ENCODE measurements at regions not wholly inside any gene's neighbourhood (a gene's known extent, or its start where the extent isn't known, plus 50 kb on each side); places are given as distances from the start of the nearest gene placed in this dataset.
"Not testable (repeated sequence)": the region's sequence is repeated elsewhere in the genome, so short reads cannot be mapped to it uniquely, and the experiment has no call there.

DNA sequence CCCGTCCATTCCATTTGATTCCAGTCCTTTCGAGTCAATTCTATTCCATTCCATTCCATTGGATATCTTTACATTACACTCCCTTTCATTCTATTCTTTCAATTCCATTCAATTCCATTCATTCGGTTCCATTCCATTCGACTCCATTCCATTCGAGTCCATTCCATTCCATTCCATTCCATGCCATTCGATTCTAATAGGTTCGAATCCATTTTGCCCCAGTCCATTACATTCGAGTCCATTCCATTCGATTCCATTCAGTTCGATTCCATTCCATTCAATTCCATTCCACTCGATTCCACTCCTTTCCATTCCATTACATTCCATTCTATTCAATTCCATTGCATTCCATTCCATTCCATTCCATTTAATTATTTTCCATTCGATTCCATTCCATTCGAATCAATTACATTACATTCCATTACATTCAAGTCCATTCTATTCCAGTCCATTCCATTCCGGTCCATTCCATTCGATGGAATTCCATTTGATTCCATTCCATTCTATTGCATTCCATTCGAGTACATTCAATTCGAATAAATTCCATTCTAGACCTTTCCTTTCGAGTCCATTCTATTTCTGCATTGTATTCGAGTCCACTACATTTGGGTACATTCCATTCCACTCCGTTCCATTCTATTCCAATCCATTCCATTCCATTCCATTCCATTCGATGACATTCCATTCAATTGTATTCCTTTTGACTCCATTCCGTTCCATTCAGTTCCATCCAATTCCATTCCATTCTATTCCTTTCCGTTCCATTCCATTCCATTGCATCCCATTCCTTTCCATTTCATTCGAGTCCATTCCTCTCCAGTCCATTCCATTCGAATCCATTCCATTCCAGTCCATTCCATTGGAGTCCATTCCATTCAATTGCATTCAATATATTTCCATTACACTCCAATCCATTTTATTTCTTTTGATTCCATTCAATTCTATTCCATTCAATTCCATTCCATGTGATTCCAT, 2604.8 kb upstream of the TPTE start:
- no peaks in the 10 kb centered on the region for H3K36me3 ChIP-seq
- no peak for DNase-seq (ENCODE audit: low spot score in 2 of 2)
- no peak overlapping the region for H3K27ac ChIP-seq
- no peaks in the 10 kb centered on the region for H3K4me1 ChIP-seq
- H3K27me3 ChIP-seq, result no peaks in the 10 kb centered on the region
- H3K4me3 ChIP-seq, result no peak overlapping the region
- H3K9me3 ChIP-seq, result no peaks in the 10 kb centered on the region
- 76% methylated on average over 25 of the region's 25 CpGs for WGBS
- no peak for TF ChIP-seq EP300 (IDR thresholded peaks at IDR 0.05)
- TF ChIP-seq, protein P1, sequence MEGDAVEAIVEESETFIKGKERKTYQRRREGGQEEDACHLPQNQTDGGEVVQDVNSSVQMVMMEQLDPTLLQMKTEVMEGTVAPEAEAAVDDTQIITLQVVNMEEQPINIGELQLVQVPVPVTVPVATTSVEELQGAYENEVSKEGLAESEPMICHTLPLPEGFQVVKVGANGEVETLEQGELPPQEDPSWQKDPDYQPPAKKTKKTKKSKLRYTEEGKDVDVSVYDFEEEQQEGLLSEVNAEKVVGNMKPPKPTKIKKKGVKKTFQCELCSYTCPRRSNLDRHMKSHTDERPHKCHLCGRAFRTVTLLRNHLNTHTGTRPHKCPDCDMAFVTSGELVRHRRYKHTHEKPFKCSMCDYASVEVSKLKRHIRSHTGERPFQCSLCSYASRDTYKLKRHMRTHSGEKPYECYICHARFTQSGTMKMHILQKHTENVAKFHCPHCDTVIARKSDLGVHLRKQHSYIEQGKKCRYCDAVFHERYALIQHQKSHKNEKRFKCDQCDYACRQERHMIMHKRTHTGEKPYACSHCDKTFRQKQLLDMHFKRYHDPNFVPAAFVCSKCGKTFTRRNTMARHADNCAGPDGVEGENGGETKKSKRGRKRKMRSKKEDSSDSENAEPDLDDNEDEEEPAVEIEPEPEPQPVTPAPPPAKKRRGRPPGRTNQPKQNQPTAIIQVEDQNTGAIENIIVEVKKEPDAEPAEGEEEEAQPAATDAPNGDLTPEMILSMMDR (IDR thresholded peaks at IDR 0.05), result no peak
- TF ChIP-seq POLR2A (IDR thresholded peaks at IDR 0.05), result no peak
- TF ChIP-seq POLR2AphosphoS5 (IDR thresholded peaks at IDR 0.05), result no peak

DNA sequence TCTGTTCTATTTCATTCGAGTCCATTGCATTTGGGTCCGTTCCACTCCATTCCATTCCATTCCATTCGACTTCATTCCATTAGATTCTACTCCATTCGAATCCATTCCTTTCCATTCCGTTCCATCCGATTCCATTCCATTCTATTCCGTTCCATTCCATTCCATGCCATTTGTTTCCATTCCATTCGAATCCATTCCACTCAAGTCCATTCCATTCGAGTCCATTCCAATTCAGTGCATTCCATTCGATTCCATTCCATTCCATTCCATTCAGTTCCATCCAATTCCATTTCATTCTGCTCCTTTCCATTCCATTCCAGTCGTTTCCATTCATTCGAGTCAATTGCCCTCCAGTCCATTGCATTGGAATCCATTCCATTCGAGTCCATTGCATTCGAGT, 2603.7 kb upstream of the TPTE start:
- Histone ChIP-seq H3K9me3 (no peaks in the 10 kb centered on the region), H3K27ac (no peak overlapping the region), H3K36me3 (no peaks in the 10 kb centered on the region), H3K4me3 (no peak overlapping the region), H3K27me3 (no peaks in the 10 kb centered on the region), H3K4me1 (no peaks in the 10 kb centered on the region)
- no peak for DNase-seq (ENCODE audit: low spot score in 2 of 2)
- WGBS, result 66% methylated on average over 14 of the region's 14 CpGs
- TF ChIP-seq EP300 (IDR thresholded peaks at IDR 0.05) (no peak), POLR2A (IDR thresholded peaks at IDR 0.05) (no peak)
- TF ChIP-seq, protein P1 (IDR thresholded peaks at IDR 0.05), result peak in 1 of 2 donors; percentile 3

DNA sequence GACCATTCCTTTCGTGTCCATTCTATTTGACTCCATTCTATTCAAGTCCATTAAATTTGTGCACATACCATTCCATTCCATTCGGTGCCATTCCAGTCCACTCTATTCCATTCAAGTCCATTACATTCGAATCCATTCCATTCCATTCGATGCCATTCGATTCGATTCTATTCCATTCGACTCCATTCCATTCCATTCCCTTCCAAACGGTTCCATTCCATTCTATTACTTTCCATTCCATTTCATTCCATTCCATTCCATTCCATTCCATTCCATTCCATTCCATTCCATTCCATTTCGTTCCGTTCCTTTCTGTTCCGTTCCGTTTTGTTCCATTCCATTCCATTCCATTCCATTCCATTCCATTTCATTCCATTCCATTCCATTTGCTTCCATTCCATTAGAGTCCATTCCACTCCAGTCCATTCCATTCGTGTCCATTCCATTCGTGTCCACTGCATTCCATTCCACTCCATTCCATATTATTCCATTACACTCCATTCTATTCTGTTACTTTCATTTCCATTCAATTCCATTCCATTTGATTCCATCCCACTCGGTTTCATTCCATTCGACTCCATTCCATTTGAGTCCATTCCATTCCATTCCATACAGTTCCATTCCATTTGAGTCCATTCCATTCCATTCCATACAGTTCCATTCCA, 2595.3 kb upstream of the TPTE start:
- not testable (repeated sequence) for H3K27me3 ChIP-seq; H3K4me1 ChIP-seq; H3K4me3 ChIP-seq; DNase-seq (ENCODE audit: low spot score in 2 of 2); H3K36me3 ChIP-seq; H3K27ac ChIP-seq
- WGBS, result 77% methylated on average over 16 of the region's 16 CpGs
- H3K9me3 ChIP-seq, result peaks cover 18% of the 10 kb centered on the region

GRCh38 chr21:7928528-7928927, 2592.9 kb upstream of the TPTE start:
- not testable (repeated sequence) for H3K4me1 ChIP-seq; H3K27ac ChIP-seq; H3K36me3 ChIP-seq; H3K27me3 ChIP-seq; DNase-seq (ENCODE audit: low spot score in 2 of 2); H3K4me3 ChIP-seq
- H3K9me3 ChIP-seq, result peaks cover 42% of the 10 kb centered on the region
- WGBS, result 75% methylated on average over 12 of the region's 12 CpGs

- H3K9me3 ChIP-seq, result peaks cover 53% of the 10 kb centered on the region
- H3K27me3 ChIP-seq; H3K4me1 ChIP-seq; H3K36me3 ChIP-seq; H3K4me3 ChIP-seq; DNase-seq (ENCODE audit: low spot score in 2 of 2); H3K27ac ChIP-seq: not testable (repeated sequence)
- WGBS, result 79% methylated on average over 12 of the region's 12 CpGs
Observed at GRCh38 chr21:7929586-7929985, 2591.8 kb upstream of the TPTE start.

DNA sequence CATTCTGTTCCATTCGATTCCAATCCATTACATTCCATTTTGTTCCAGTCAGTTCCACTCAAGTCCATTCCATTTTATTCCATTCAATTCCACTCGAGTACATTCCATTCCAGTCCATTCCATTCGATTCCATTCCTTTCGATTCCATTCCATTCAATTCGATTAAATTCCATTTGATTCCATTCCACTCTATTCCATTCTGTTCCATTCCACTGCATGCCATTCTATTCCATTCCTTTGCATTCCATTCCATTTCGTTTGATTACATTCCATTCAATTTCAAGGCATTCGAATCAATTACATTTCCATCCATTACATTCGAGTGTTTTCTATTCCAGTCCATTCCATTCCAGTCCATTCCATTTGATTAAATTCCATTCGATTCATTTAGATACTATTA, 2590.9 kb upstream of the TPTE start:
- WGBS, result 69% methylated on average over 9 of the region's 9 CpGs
- H3K9me3 ChIP-seq, result peaks cover 62% of the 10 kb centered on the region
- H3K36me3 ChIP-seq, result not testable (repeated sequence)

DNA sequence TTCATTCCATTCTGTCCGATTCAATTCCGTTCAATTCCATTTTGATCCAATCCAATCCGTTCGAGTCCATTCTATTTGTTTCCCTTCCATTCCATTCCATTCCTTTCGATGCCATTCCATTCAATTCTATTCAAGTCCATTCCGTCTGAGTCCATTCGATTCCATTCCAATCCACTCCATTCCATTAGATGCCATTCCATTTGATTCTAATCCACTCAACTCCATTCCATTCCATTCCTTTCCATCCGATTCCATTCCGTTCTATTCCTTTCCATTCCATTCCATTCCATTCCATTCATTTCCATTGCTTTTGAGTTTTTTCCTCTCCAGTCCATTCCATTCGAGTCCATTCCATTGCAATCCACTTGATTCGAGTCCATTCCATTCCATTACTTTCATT, 2589.3 kb upstream of the TPTE start:
- H3K4me3 ChIP-seq; H3K27ac ChIP-seq; H3K4me1 ChIP-seq; DNase-seq (ENCODE audit: low spot score in 2 of 2); H3K27me3 ChIP-seq; H3K36me3 ChIP-seq: not testable (repeated sequence)
- 74% methylated on average over 11 of the region's 11 CpGs for WGBS
- peaks cover 78% of the 10 kb centered on the region for H3K9me3 ChIP-seq

More for the DNA sequence above, 2590.9 kb upstream of the TPTE start:
- not testable (repeated sequence) for H3K4me3 ChIP-seq; H3K27me3 ChIP-seq; DNase-seq (ENCODE audit: low spot score in 2 of 2); H3K27ac ChIP-seq; H3K4me1 ChIP-seq

- not testable (repeated sequence) for H3K4me3 ChIP-seq; H3K27me3 ChIP-seq; H3K27ac ChIP-seq; H3K4me1 ChIP-seq; H3K36me3 ChIP-seq; DNase-seq (ENCODE audit: low spot score in 2 of 2)
- 74% methylated on average over 14 of the region's 14 CpGs for WGBS
- H3K9me3 ChIP-seq, result peaks cover 85% of the 10 kb centered on the region
Observed at GRCh38 chr21:7932834-7933233, 2588.5 kb upstream of the TPTE start.
